H1 (cell line): ENCODE measurements at regions not wholly inside any gene's neighbourhood (a gene's known extent, or its start where the extent isn't known, plus 50 kb on each side); places are given as distances from the start of the nearest gene placed in this dataset.

ENCODE experiments used
- CTCF ChIA-PET: fragments of 300-600 bp; sonication (Branson Sonifier 250); formaldehyde crosslinking; loops from one replicate; lab custom pipeline; 2021; ENCODE audit not compliant: partially characterized antibody; lab: Charles Lee
- POLR2A ChIA-PET: fragments of 300-600 bp; sonication (Branson Sonifier 250); formaldehyde crosslinking; loops from one replicate; lab custom pipeline; 2021; ENCODE audit warnings: inconsistent platforms; ENCODE audit not compliant: partially characterized antibody; lab: Charles Lee
- DNase-seq, 2 experiments: peaks; one replicate each; pipeline versions ENCODE4 v3.0.0 to v3.0.0-alpha.2; 2010 to 2022; ENCODE audit warnings: low spot score in 2 of 2, low read depth in 1 of 2, mixed read lengths in 1 of 2
- FAIRE-seq: peaks from 2 replicates; lab custom pipeline; 2011; peaks lifted over from hg19 to GRCh38; lab: Jason Lieb, UNC
- H2AFZ ChIP-seq: 2 replicates; pipeline ENCODE4 v1.8.1; 2012; ENCODE audit warnings: low read length, inconsistent platforms
- H2AK5ac ChIP-seq: 2 replicates; pipeline ENCODE4 v1.6.1; 2013; ENCODE audit warnings: low read depth, low read length
- H2BK120ac ChIP-seq: replicated peaks from 2 replicates; pipeline ENCODE3; 2013; ENCODE audit warnings: low read depth, low read length, inconsistent platforms
- H2BK12ac ChIP-seq: 2 replicates; pipeline ENCODE4 v1.6.1; 2013; ENCODE audit warnings: low read depth, low read length
- H2BK15ac ChIP-seq: 2 replicates; pipeline ENCODE4 v1.6.1; 2013; ENCODE audit warnings: low read length
- H2BK20ac ChIP-seq: 2 replicates; pipeline ENCODE4 v1.6.1; 2013; ENCODE audit warnings: low read length
- H2BK5ac ChIP-seq: 2 replicates; pipeline ENCODE4 v1.6.1; 2013; ENCODE audit warnings: low read depth, low read length
- H3K14ac ChIP-seq: 2 replicates; pipeline ENCODE4 v1.6.1; 2013; ENCODE audit warnings: inconsistent platforms; ENCODE audit not compliant: insufficient read length
- H3K18ac ChIP-seq: 2 replicates; pipeline ENCODE4 v1.6.1; 2013; ENCODE audit warnings: low read length; ENCODE audit errors: extremely low read depth
- H3K23ac ChIP-seq: 2 replicates; pipeline ENCODE4 v1.6.1; 2013; ENCODE audit warnings: inconsistent platforms; ENCODE audit not compliant: insufficient read length
- H3K23me2 ChIP-seq: 2 replicates; pipeline ENCODE4 v1.6.1; 2013; ENCODE audit warnings: low read depth, low read length
- H3K27ac ChIP-seq: 2 replicates; pipeline ENCODE4 v1.6.1; 2011; ENCODE audit warnings: low read depth, low read length, inconsistent platforms
- H3K27me3 ChIP-seq, 4 experiments: replicated peaks in 1 of 4; 1 replicate in 1 of 4; 2 replicates in 3 of 4; pipeline versions ENCODE4 v1.6.1 to v1.8.1; 2011 to 2013; ENCODE audit warnings: low read length in 3 of 4, mild to moderate bottlenecking in 3 of 4, inconsistent platforms in 2 of 4, mixed read lengths in 2 of 4, moderate library complexity in 1 of 4; ENCODE audit not compliant: control insufficient read depth in 3 of 4, insufficient read depth in 3 of 4; ENCODE audit errors: extremely low read depth in 1 of 4
- H3K36me3 ChIP-seq, 4 experiments: 2 replicates each; pipeline versions ENCODE4 v1.6.1 to v1.8.1; 2011 to 2013; ENCODE audit warnings: mild to moderate bottlenecking in 4 of 4, low read length in 3 of 4, moderate library complexity in 2 of 4, control low read depth in 1 of 4, inconsistent platforms in 1 of 4; ENCODE audit not compliant: insufficient read depth in 4 of 4, control insufficient read depth in 2 of 4
- H3K4ac ChIP-seq: replicated peaks from 2 replicates; pipeline ENCODE3; 2013; ENCODE audit warnings: low read length, low read depth, mixed read lengths, inconsistent platforms; ENCODE audit not compliant: insufficient read length
- H3K4me1 ChIP-seq, 4 experiments: replicated peaks in 1 of 4; 1 replicate in 1 of 4; 2 replicates in 3 of 4; pipeline versions ENCODE4 v1.6.1 to v1.8.1; 2011 to 2013; ENCODE audit warnings: low read length in 3 of 4, inconsistent platforms in 2 of 4, mixed read lengths in 1 of 4; ENCODE audit not compliant: insufficient read depth in 4 of 4, control insufficient read depth in 3 of 4
- H3K4me2 ChIP-seq, 2 experiments: 2 replicates each; pipeline versions ENCODE4 v1.6.1 to v1.8.1; 2011 to 2013; ENCODE audit warnings: low read depth in 2 of 2, low read length in 2 of 2, control low read depth in 1 of 2, inconsistent platforms in 1 of 2, mild to moderate bottlenecking in 1 of 2; ENCODE audit not compliant: insufficient read depth in 1 of 2
- H3K4me3 ChIP-seq, 4 experiments: fragments of 200-600, 300-600 bp in 1 of 4; sonication (generic), shearing (Covaris generic), sonication (Bioruptor Twin) in 1 of 4; 2 replicates each; pipeline versions ENCODE4 v1.5.1 to v1.8.1; 2011 to 2016; ENCODE audit warnings: low read length in 4 of 4, low read depth in 3 of 4, control low read depth in 2 of 4, inconsistent platforms in 2 of 4, mild to moderate bottlenecking in 2 of 4, mixed read lengths in 1 of 4, moderate library complexity in 1 of 4; ENCODE audit not compliant: insufficient read depth in 2 of 4; ENCODE audit errors: extremely low read depth in 1 of 4
- H3K56ac ChIP-seq: replicated peaks from 2 replicates; pipeline ENCODE3; 2013; ENCODE audit warnings: low read depth, mild to moderate bottlenecking, mixed read lengths, low read length, inconsistent platforms; ENCODE audit not compliant: insufficient read length
- H3K79me1 ChIP-seq: 2 replicates; pipeline ENCODE4 v1.6.1; 2013; ENCODE audit warnings: low read depth, low read length, control low read depth
- H3K79me2 ChIP-seq, 2 experiments: 2 replicates each; pipeline versions ENCODE4 v1.6.1 to v1.8.1; 2012 to 2013; ENCODE audit warnings: low read length in 2 of 2, mild to moderate bottlenecking in 2 of 2, inconsistent platforms in 1 of 2; ENCODE audit not compliant: insufficient read depth in 2 of 2, control insufficient read depth in 1 of 2
- H3K9ac ChIP-seq, 4 experiments: replicated peaks in 1 of 4; 1 replicate in 1 of 4; 2 replicates in 3 of 4; pipeline versions ENCODE4 v1.6.1 to v1.8.1; 2011 to 2013; ENCODE audit warnings: low read depth in 3 of 4, low read length in 3 of 4, control low read depth in 2 of 4, mild to moderate bottlenecking in 2 of 4, moderate library complexity in 2 of 4, inconsistent platforms in 1 of 4; ENCODE audit errors: extremely low read depth in 1 of 4
- H3K9me3 ChIP-seq, 2 experiments: 2 replicates each; pipeline versions ENCODE4 v1.6.1 to v1.8.1; 2012 to 2013; ENCODE audit warnings: mild to moderate bottlenecking in 2 of 2, moderate library complexity in 2 of 2, control low read depth in 1 of 2, inconsistent platforms in 1 of 2, low read depth in 1 of 2, low read length in 1 of 2, mixed read lengths in 1 of 2; ENCODE audit not compliant: insufficient read depth in 2 of 2
- H4K20me1 ChIP-seq, 2 experiments: replicated peaks in 1 of 2; 2 replicates each; pipeline versions ENCODE3 to v1.8.1; 2011 to 2013; ENCODE audit warnings: inconsistent platforms in 2 of 2, low read length in 2 of 2, mild to moderate bottlenecking in 1 of 2; ENCODE audit not compliant: insufficient read depth in 2 of 2, control insufficient read depth in 1 of 2
- H4K5ac ChIP-seq: 2 replicates; pipeline ENCODE4 v1.6.1; 2013; ENCODE audit warnings: low read length, low read depth, mixed read lengths, inconsistent platforms; ENCODE audit not compliant: insufficient read length
- H4K8ac ChIP-seq: 2 replicates; pipeline ENCODE4 v1.8.0; 2013; ENCODE audit warnings: mild to moderate bottlenecking, moderate library complexity, low read length, inconsistent platforms; ENCODE audit not compliant: insufficient read depth; ENCODE audit errors: extremely low read depth
- H4K91ac ChIP-seq: replicated peaks from 2 replicates; pipeline ENCODE3; 2013; ENCODE audit warnings: low read length, mixed read lengths, inconsistent platforms; ENCODE audit not compliant: insufficient read length
- ASH2L ChIP-seq: fragments of 200-600, 300-600 bp; sonication (generic); IDR thresholded peaks from one replicate; pipeline ENCODE4 v1.7.1; 2017; ENCODE audit warnings: low read length
- BCL11A ChIP-seq, 2 experiments: IDR thresholded peaks; one replicate each; pipeline ENCODE4 v1.6.1; 2011; ENCODE audit warnings: low read depth in 2 of 2, low read length in 2 of 2, mild to moderate bottlenecking in 2 of 2
- CTBP2 ChIP-seq: IDR thresholded peaks from 2 replicates; pipeline ENCODE4 v1.7.0; 2011; ENCODE audit warnings: borderline replicate concordance, mild to moderate bottlenecking, moderate library complexity, mixed read lengths, low read length; ENCODE audit not compliant: insufficient read depth, insufficient read length
- EGR1 ChIP-seq: IDR thresholded peaks from 2 replicates; pipeline ENCODE4 v1.6.1; 2011; ENCODE audit warnings: low read depth, low read length, borderline replicate concordance
- HDAC6 ChIP-seq: IDR thresholded peaks from one replicate; pipeline ENCODE4 v1.7.1; 2012; ENCODE audit warnings: low read depth, mild to moderate bottlenecking, inconsistent platforms, low read length, moderate library complexity
- SIN3A ChIP-seq, 2 experiments: IDR thresholded peaks in 1 of 2; conservative IDR thresholded peaks in 1 of 2; 2 replicates each; pipeline ENCODE4 v1.6.1; 2011 to 2012; ENCODE audit warnings: low read length in 2 of 2, improper control_type of control experiment in 1 of 2, low read depth in 1 of 2, mild to moderate bottlenecking in 1 of 2
- TAF1 ChIP-seq: IDR thresholded peaks from 2 replicates; pipeline ENCODE4 v1.6.1; 2011; ENCODE audit warnings: mild to moderate bottlenecking, low read depth, low read length
- TCF12 ChIP-seq: IDR thresholded peaks from 2 replicates; pipeline ENCODE4 v1.6.1; 2011; ENCODE audit warnings: low read depth, mild to moderate bottlenecking, low read length
- WGBS, 2 experiments: shearing (Covaris generic) in 1 of 2; methylation state at CpG; one replicate each; pipeline versions ENCODE4 v1.1.6 to v1.1.7; 2013 to 2015; ENCODE audit warnings: low lambda C conversion rate in 2 of 2, mixed read lengths in 2 of 2, inconsistent platforms in 1 of 2, low coverage in 1 of 2, missing lambda C conversion rate in 1 of 2; ENCODE audit not compliant: insufficient replicate concordance in 2 of 2, insufficient coverage in 1 of 2, insufficient read length in 1 of 2; ENCODE audit errors: extremely low coverage in 1 of 2, missing lambda C conversion rate in 1 of 2; 5-methylcytosine and 5-hydroxymethylcytosine counted together
- TF ChIP-seq, protein P1 (sequence below): IDR thresholded peaks from 2 replicates; pipeline ENCODE4 v1.6.1; 2012; ENCODE audit warnings: inconsistent platforms
- TF ChIP-seq, protein P2 (sequence below): IDR thresholded peaks from 2 replicates; pipeline ENCODE4 v1.6.1; 2012; ENCODE audit warnings: low read length, inconsistent platforms

DNA sequence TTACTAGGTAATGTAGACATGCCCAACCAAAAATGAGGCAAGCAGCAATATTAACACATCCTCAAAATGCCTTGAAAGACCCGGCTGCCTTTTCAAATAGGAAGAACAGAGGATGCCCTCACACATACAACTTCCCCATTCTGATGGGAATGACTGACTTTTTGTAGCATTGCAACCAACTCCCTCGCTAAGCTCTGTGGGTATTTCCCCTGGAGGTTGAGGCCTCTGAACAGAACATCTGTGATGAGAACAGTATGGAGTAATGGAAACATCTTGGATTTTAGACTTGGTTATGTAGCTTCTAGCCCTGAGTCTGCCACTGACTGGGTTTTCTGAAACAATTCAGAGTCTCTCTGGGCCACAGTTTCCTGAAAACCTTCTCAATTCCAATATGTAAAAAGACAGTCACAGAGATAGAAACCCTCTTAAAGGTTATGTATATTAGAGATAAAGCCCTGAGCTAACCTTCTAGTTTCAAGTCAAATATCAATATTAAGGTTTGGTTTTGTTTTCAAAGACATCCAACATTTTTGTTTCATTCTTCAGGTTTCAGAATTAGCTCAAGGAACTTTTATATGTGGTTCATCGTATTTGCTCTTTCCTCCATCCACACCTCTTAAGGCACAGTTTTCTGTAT is 311.5 kb downstream of the SETD4 start:
- H2AK5ac ChIP-seq = no peak overlapping the region
- no peak for FAIRE-seq
- no peak overlapping the region for H3K56ac ChIP-seq
- H3K79me2 ChIP-seq = no peaks in the 10 kb centered on the region
- CTCF ChIA-PET = interaction anchor here (0.9 to 2.3 kb wide), 2 partner anchors 18 to 19 kb away, joined by 3 to 8 read pairs; no protein-coding TSS in a partner anchor
- H2AFZ ChIP-seq = no peak overlapping the region
- H3K27ac ChIP-seq = no peak overlapping the region
- H2BK120ac ChIP-seq = no peak overlapping the region
- no peak overlapping the region for H4K91ac ChIP-seq
- H4K8ac ChIP-seq = no peak overlapping the region
- no peaks in the 10 kb centered on the region; the same call in 1 of the 2 replicates for H3K23me2 ChIP-seq
- H3K4me3 ChIP-seq = no peak overlapping the region
- H3K23ac ChIP-seq = no peak overlapping the region
- H3K14ac ChIP-seq = no peak overlapping the region
- no peaks in the 10 kb centered on the region for H3K79me1 ChIP-seq
- H3K4ac ChIP-seq = no peak overlapping the region
- peaks cover 0 to 7% (median 1%) of the 10 kb centered on the region in 4 experiments; a peak in 4 of 7 replicates for H3K4me1 ChIP-seq
- no peaks in the 10 kb centered on the region for H3K36me3 ChIP-seq
- POLR2A ChIA-PET = no interaction called here
- TF ChIP-seq BCL11A (IDR thresholded peaks at IDR 0.05; ENCODE audit: low read depth in 2 of 2, low read length in 2 of 2) = no peak
- TF ChIP-seq, protein P1, sequence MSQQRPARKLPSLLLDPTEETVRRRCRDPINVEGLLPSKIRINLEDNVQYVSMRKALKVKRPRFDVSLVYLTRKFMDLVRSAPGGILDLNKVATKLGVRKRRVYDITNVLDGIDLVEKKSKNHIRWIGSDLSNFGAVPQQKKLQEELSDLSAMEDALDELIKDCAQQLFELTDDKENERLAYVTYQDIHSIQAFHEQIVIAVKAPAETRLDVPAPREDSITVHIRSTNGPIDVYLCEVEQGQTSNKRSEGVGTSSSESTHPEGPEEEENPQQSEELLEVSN = no peak
- TF ChIP-seq, protein P2, sequence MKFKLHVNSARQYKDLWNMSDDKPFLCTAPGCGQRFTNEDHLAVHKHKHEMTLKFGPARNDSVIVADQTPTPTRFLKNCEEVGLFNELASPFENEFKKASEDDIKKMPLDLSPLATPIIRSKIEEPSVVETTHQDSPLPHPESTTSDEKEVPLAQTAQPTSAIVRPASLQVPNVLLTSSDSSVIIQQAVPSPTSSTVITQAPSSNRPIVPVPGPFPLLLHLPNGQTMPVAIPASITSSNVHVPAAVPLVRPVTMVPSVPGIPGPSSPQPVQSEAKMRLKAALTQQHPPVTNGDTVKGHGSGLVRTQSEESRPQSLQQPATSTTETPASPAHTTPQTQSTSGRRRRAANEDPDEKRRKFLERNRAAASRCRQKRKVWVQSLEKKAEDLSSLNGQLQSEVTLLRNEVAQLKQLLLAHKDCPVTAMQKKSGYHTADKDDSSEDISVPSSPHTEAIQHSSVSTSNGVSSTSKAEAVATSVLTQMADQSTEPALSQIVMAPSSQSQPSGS = no peak
- no peak for TF ChIP-seq SIN3A (conservative IDR thresholded peaks at IDR 0.05 in 1 of 2, IDR thresholded peaks at IDR 0.05 in 1 of 2; ENCODE audit: low read depth in 1 of 2, low read length in 2 of 2)
- no peak for TF ChIP-seq EGR1
- no peak for TF ChIP-seq TCF12
- no peak for TF ChIP-seq TAF1
- no peak for TF ChIP-seq ASH2L
- no peak for TF ChIP-seq CTBP2
- TF ChIP-seq HDAC6 = no peak
- no peak overlapping the region for H2BK20ac ChIP-seq
- no peak overlapping the region for H2BK15ac ChIP-seq
- no peak overlapping the region for H4K5ac ChIP-seq
- WGBS, 2 experiments = 88% methylated on average over 3 of the region's 3 CpGs; no CpG with 5 or more reads in 1 of the 2 experiments
- H2BK5ac ChIP-seq = no peak overlapping the region
- no peaks in the 10 kb centered on the region for H3K27me3 ChIP-seq
- no peak overlapping the region for H2BK12ac ChIP-seq
- H3K4me2 ChIP-seq = no peak overlapping the region
- no peak for DNase-seq
- H3K18ac ChIP-seq = no peak overlapping the region
- H3K9ac ChIP-seq = no peak overlapping the region
- H3K9me3 ChIP-seq = peaks cover 4 to 7% of the 10 kb centered on the region in 2 experiments; a peak in 2 of 4 replicates
- no peaks in the 10 kb centered on the region for H4K20me1 ChIP-seq
